ENCODE measurements at regions not wholly inside any gene's neighbourhood (a gene's known extent, or its start where the extent isn't known, plus 50 kb on each side); places are given as distances from the start of the nearest gene placed in this dataset.

- H3K4me3 Mint-ChIP-seq, result no peak overlapping the region
- Histone ChIP-seq H3K27me3 (ENCODE audit: insufficient read depth) (no peaks in the 10 kb centered on the region), H3K4me3 (no peak overlapping the region), H3F3A (replicated peaks; ENCODE audit: low read depth) (no peaks in the 10 kb centered on the region), H3K9me2 (ENCODE audit: insufficient read depth) (0 out of 2 replicates have a peak, but pooled peaks cover under 1% of the 10 kb centered on the region), H2AFZ (no peak overlapping the region), H3K27ac (ENCODE audit: low read depth) (no peak overlapping the region), H3K79me2 (replicated peaks; ENCODE audit: insufficient read depth) (no peaks in the 10 kb centered on the region), H3K4me1 (ENCODE audit: insufficient read depth) (no peaks in the 10 kb centered on the region), H3K4me2 (no peak overlapping the region), H3K36me3 (ENCODE audit: insufficient read depth) (no peaks in the 10 kb centered on the region), H4K20me1 (replicated peaks; ENCODE audit: insufficient read depth) (no peaks in the 10 kb centered on the region)
- TF ChIP-seq ZNF462 (CRISPR knock-in tag; IDR thresholded peaks at IDR 0.05) (no peak), POLR2AphosphoS5 (IDR thresholded peaks at IDR 0.05; ENCODE audit: low read depth) (no peak), EZH2phosphoT487 (IDR thresholded peaks at IDR 0.05; ENCODE audit: unreplicated experiment) (no peak), NANOG (IDR thresholded peaks at IDR 0.05; ENCODE audit: borderline replicate concordance) (no peak)
- no peak overlapping the region for H3K27ac Mint-ChIP-seq
- no peak for ATAC-seq
- no peak for DNase-seq (ENCODE audit: low spot score)
- H3K36me3 Mint-ChIP-seq (ENCODE audit: low read depth), result peaks cover 14% of the 10 kb centered on the region
- H3K27me3 Mint-ChIP-seq (ENCODE audit: insufficient read depth, low read depth, poor library complexity), result peaks cover 5% of the 10 kb centered on the region
- H3K9me3 Mint-ChIP-seq, result peaks cover 45% of the 10 kb centered on the region
- no peaks in the 10 kb centered on the region for H3K4me1 Mint-ChIP-seq
Observed at GRCh38 chr2:239853706-239854327, 171.3 kb downstream of the NDUFA10 start.

- Mint-ChIP-seq H3K36me3 (ENCODE audit: low read depth) (peaks cover 14% of the 10 kb centered on the region), H3K27ac (no peak overlapping the region), H3K27me3 (ENCODE audit: insufficient read depth, low read depth, poor library complexity) (peaks cover 5% of the 10 kb centered on the region), H3K9me3 (peaks cover 49% of the 10 kb centered on the region), H3K4me3 (no peak overlapping the region), H3K4me1 (no peaks in the 10 kb centered on the region)
- H4K20me1 ChIP-seq (replicated peaks; ENCODE audit: insufficient read depth), result no peaks in the 10 kb centered on the region
- H3K79me2 ChIP-seq (replicated peaks; ENCODE audit: insufficient read depth), result no peaks in the 10 kb centered on the region
- 0 out of 2 replicates have a peak, but pooled peaks cover 6% of the 10 kb centered on the region for H3K9me2 ChIP-seq (ENCODE audit: insufficient read depth)
- H3K4me3 ChIP-seq, result no peak overlapping the region
- no peak overlapping the region for H3K27ac ChIP-seq (ENCODE audit: low read depth)
- no peak overlapping the region for H2AFZ ChIP-seq
- no peaks in the 10 kb centered on the region for H3K27me3 ChIP-seq (ENCODE audit: insufficient read depth)
- DNase-seq (ENCODE audit: low spot score) (no peak), ATAC-seq (peak; percentile 41; the same call in 2 of the 3 replicates)
- no peaks in the 10 kb centered on the region for H3K4me1 ChIP-seq (ENCODE audit: insufficient read depth)
- no peaks in the 10 kb centered on the region for H3F3A ChIP-seq (replicated peaks; ENCODE audit: low read depth)
- H3K36me3 ChIP-seq (ENCODE audit: insufficient read depth), result no peaks in the 10 kb centered on the region
- no peak overlapping the region for H3K4me2 ChIP-seq
- no peak for TF ChIP-seq JUNB (IDR thresholded peaks at IDR 0.05; ENCODE audit: unreplicated experiment)
- TF ChIP-seq, protein P1, sequence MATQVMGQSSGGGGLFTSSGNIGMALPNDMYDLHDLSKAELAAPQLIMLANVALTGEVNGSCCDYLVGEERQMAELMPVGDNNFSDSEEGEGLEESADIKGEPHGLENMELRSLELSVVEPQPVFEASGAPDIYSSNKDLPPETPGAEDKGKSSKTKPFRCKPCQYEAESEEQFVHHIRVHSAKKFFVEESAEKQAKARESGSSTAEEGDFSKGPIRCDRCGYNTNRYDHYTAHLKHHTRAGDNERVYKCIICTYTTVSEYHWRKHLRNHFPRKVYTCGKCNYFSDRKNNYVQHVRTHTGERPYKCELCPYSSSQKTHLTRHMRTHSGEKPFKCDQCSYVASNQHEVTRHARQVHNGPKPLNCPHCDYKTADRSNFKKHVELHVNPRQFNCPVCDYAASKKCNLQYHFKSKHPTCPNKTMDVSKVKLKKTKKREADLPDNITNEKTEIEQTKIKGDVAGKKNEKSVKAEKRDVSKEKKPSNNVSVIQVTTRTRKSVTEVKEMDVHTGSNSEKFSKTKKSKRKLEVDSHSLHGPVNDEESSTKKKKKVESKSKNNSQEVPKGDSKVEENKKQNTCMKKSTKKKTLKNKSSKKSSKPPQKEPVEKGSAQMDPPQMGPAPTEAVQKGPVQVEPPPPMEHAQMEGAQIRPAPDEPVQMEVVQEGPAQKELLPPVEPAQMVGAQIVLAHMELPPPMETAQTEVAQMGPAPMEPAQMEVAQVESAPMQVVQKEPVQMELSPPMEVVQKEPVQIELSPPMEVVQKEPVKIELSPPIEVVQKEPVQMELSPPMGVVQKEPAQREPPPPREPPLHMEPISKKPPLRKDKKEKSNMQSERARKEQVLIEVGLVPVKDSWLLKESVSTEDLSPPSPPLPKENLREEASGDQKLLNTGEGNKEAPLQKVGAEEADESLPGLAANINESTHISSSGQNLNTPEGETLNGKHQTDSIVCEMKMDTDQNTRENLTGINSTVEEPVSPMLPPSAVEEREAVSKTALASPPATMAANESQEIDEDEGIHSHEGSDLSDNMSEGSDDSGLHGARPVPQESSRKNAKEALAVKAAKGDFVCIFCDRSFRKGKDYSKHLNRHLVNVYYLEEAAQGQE (IDR thresholded peaks at IDR 0.05; ENCODE audit: unreplicated experiment), result no peak
- TF ChIP-seq CREB1 (CRISPR knock-in tag; IDR thresholded peaks at IDR 0.05; ENCODE audit: low read depth), result no peak
- TF ChIP-seq ZNF331 (CRISPR knock-in tag; IDR thresholded peaks at IDR 0.05; ENCODE audit: low read depth), result no peak
- TF ChIP-seq POLR2AphosphoS5 (IDR thresholded peaks at IDR 0.05; ENCODE audit: low read depth), result no peak
- TF ChIP-seq ZNF114 (CRISPR knock-in tag; IDR thresholded peaks at IDR 0.05), result no peak
- no peak for TF ChIP-seq EZH2 (IDR thresholded peaks at IDR 0.05; ENCODE audit: low read depth, unreplicated experiment)
- no peak for TF ChIP-seq EZH2phosphoT487 (IDR thresholded peaks at IDR 0.05; ENCODE audit: unreplicated experiment)
- no peak for TF ChIP-seq NANOG (IDR thresholded peaks at IDR 0.05; ENCODE audit: borderline replicate concordance)
- no peak for TF ChIP-seq STAT1 (IDR thresholded peaks at IDR 0.05; ENCODE audit: unreplicated experiment)
Observed at GRCh38 chr2:239853121-239853520, 172.0 kb downstream of the NDUFA10 start.
